Parathyroid adenoma (tissue), 2 donors: ENCODE measurements at regions not wholly inside any gene's neighbourhood (a gene's known extent, or its start where the extent isn't known, plus 50 kb on each side); places are given as distances from the start of the nearest gene placed in this dataset.

Experiments used
- H2AFZ ChIP-seq: fragments of 300-600 bp; sonication (generic); one replicate; pipeline ENCODE4 v1.7.0; 2017; ENCODE audit warnings: antibody characterized with exemption, mild to moderate bottlenecking
- H3K27ac ChIP-seq: fragments of 300-600 bp; sonication (generic); one replicate; pipeline ENCODE4 v1.7.0; 2017
- H3K27me3 ChIP-seq: fragments of 300-600 bp; sonication (generic); one replicate; pipeline ENCODE4 v1.7.0; 2017; ENCODE audit warnings: low read length; ENCODE audit not compliant: control insufficient read depth, insufficient read depth
- H3K36me3 ChIP-seq: fragments of 300-600 bp; sonication (generic); one replicate; pipeline ENCODE4 v1.7.0; 2017; ENCODE audit warnings: low read length; ENCODE audit not compliant: control insufficient read depth, insufficient read depth
- H3K4me1 ChIP-seq: fragments of 300-600 bp; sonication (generic); one replicate; pipeline ENCODE4 v1.7.0; 2017; ENCODE audit warnings: control low read depth
- H3K4me2 ChIP-seq: fragments of 300-600 bp; sonication (generic); one replicate; pipeline ENCODE4 v1.7.0; 2017; ENCODE audit warnings: low read length
- H3K4me3 ChIP-seq: fragments of 300-600 bp; sonication (generic); one replicate; pipeline ENCODE4 v1.7.0; 2017; ENCODE audit warnings: low read depth, low read length
- H3K79me2 ChIP-seq: fragments of 300-600 bp; sonication (generic); one replicate; pipeline ENCODE4 v1.7.0; 2017; ENCODE audit warnings: control low read depth
- H3K9ac ChIP-seq: fragments of 300-600 bp; sonication (generic); one replicate; pipeline ENCODE4 v1.7.0; 2017; ENCODE audit warnings: mild to moderate bottlenecking
- H3K9me3 ChIP-seq: fragments of 300-600 bp; sonication (generic); one replicate; pipeline ENCODE4 v1.7.0; 2017; ENCODE audit warnings: low read length; ENCODE audit not compliant: control insufficient read depth
- TF ChIP-seq, protein P1 (sequence below): fragments of 300-600 bp; sonication (generic); IDR thresholded peaks from one replicate; pipeline ENCODE4 v1.7.0; 2017; ENCODE audit warnings: antibody characterized with exemption, mild to moderate bottlenecking
- donor health status: primary hyperparathyroidism.

DNA sequence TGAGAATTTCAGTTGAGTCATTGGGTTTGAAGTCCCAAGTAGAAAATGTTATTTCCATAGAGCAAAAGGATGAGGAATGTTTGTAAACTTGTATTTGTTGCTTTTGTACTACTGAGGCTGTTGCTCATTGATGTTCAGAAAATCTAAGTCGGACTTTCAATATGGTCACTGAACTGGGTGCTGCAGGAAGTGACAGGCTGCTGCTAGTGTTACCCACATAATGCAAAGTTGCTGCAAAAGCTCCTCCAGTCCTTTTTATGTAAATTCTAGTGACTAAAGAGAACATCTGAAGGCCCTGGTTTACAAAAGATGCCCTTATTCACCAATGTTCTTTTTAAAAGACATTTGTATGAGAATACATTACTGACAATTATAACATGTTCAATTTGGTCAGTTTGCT lies 131.1 kb upstream of the FAM98A start:
- Histone ChIP-seq H3K4me2 (no peak overlapping the region), H3K79me2 (no peaks in the 10 kb centered on the region), H3K27me3 (no peaks in the 10 kb centered on the region), H2AFZ (peak overlapping the region; percentile 9), H3K36me3 (no peaks in the 10 kb centered on the region), H3K9ac (no peak overlapping the region), H3K4me1 (no peaks in the 10 kb centered on the region), H3K4me3 (no peak overlapping the region), H3K27ac (no peak overlapping the region), H3K9me3 (no peaks in the 10 kb centered on the region)
- TF ChIP-seq, protein P1, sequence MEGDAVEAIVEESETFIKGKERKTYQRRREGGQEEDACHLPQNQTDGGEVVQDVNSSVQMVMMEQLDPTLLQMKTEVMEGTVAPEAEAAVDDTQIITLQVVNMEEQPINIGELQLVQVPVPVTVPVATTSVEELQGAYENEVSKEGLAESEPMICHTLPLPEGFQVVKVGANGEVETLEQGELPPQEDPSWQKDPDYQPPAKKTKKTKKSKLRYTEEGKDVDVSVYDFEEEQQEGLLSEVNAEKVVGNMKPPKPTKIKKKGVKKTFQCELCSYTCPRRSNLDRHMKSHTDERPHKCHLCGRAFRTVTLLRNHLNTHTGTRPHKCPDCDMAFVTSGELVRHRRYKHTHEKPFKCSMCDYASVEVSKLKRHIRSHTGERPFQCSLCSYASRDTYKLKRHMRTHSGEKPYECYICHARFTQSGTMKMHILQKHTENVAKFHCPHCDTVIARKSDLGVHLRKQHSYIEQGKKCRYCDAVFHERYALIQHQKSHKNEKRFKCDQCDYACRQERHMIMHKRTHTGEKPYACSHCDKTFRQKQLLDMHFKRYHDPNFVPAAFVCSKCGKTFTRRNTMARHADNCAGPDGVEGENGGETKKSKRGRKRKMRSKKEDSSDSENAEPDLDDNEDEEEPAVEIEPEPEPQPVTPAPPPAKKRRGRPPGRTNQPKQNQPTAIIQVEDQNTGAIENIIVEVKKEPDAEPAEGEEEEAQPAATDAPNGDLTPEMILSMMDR: no peak

- Histone ChIP-seq H3K4me1 (no peaks in the 10 kb centered on the region), H3K36me3 (no peaks in the 10 kb centered on the region), H3K9ac (no peak overlapping the region), H3K9me3 (no peaks in the 10 kb centered on the region), H3K27ac (no peak overlapping the region), H3K4me3 (no peak overlapping the region), H3K79me2 (no peaks in the 10 kb centered on the region), H2AFZ (no peak overlapping the region), H3K27me3 (no peaks in the 10 kb centered on the region), H3K4me2 (no peak overlapping the region)
- TF ChIP-seq, protein P1: no peak
Measured at GRCh38 chr2:33729353-33729752, 130.3 kb upstream of the FAM98A start.

DNA sequence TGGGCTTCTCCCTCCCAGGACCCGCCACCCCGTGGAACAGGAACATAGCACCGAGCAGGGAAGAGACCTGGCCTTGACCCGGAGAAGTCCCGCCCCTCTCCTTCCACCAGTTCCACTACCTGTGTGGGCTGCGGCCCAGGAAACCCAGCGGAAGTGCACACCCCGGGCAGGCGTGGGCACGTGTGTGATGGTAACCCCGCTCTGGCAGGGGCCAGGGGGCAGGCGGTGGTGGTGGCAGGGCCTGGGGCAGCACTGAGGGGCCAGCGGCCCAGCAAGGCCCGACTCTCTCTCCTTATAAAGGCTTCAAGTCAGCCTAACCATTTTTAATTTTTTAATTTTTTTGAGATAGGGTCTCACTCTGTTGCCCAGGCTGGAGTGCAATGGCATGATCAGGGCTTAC lies 129.0 kb upstream of the FAM98A start:
- no peak overlapping the region for H3K4me2 ChIP-seq
- H3K27me3 ChIP-seq: no peaks in the 10 kb centered on the region
- H3K79me2 ChIP-seq: no peaks in the 10 kb centered on the region
- H3K36me3 ChIP-seq: no peaks in the 10 kb centered on the region
- H3K9me3 ChIP-seq: no peaks in the 10 kb centered on the region
- TF ChIP-seq, protein P1: no peak
- H3K9ac ChIP-seq: no peak overlapping the region
- H3K27ac ChIP-seq: no peak overlapping the region
- H2AFZ ChIP-seq: no peak overlapping the region
- H3K4me1 ChIP-seq: no peaks in the 10 kb centered on the region
- no peak overlapping the region for H3K4me3 ChIP-seq

- no peaks in the 10 kb centered on the region for H3K9me3 ChIP-seq
- TF ChIP-seq, protein P1: no peak
Measured at GRCh38 chr2:33727361-33728032, 128.4 kb upstream of the FAM98A start.

DNA sequence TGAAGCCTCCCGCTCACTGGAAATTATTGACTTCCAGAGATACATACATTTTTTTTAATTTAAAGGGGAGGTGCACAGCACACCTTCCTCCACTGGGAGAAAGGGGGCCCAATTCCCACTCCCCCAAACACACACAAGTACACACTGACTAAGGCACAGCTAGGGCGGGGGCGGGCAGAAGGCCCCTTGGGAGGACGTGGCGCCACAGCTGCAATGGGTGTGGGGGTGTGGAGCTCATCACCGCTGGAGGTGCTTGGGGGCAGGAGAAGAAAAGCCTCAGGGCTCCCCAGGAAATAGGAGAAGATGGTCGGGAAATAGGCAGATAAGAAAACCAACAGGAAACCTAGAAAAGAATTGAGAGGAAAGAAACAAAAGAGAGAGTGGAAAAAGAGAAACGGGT lies 127.3 kb upstream of the FAM98A start:
- no peaks in the 10 kb centered on the region for H3K9me3 ChIP-seq
- H3K4me3 ChIP-seq: no peak overlapping the region
- no peak overlapping the region for H3K9ac ChIP-seq
- no peaks in the 10 kb centered on the region for H3K4me1 ChIP-seq
- no peak overlapping the region for H2AFZ ChIP-seq
- no peaks in the 10 kb centered on the region for H3K79me2 ChIP-seq
- H3K27ac ChIP-seq: no peak overlapping the region
- no peak overlapping the region for H3K4me2 ChIP-seq
- TF ChIP-seq, protein P1: no peak
- no peaks in the 10 kb centered on the region for H3K36me3 ChIP-seq
- no peaks in the 10 kb centered on the region for H3K27me3 ChIP-seq

More at GRCh38 chr2:33727361-33728032, 128.4 kb upstream of the FAM98A start:
- Histone ChIP-seq H3K36me3 (no peaks in the 10 kb centered on the region), H2AFZ (no peak overlapping the region), H3K79me2 (no peaks in the 10 kb centered on the region), H3K4me3 (no peak overlapping the region), H3K27me3 (no peaks in the 10 kb centered on the region), H3K4me2 (no peak overlapping the region), H3K4me1 (no peaks in the 10 kb centered on the region), H3K9ac (no peak overlapping the region), H3K27ac (no peak overlapping the region)
